Fibroblast of lung (primary cell): ENCODE measurements at regions not wholly inside any gene's neighbourhood (a gene's known extent, or its start where the extent isn't known, plus 50 kb on each side); places are given as distances from the start of the nearest gene placed in this dataset.

Experiments
- CTCF ChIP-seq, 2 donors: IDR thresholded peaks in 1 of 2; conservative IDR thresholded peaks in 1 of 2; 1 replicate in 1 of 2; 2 replicates in 1 of 2; pipeline ENCODE4 v1.5.1; 2011 to 2012; ENCODE audit warnings: low read length in 2 of 2, control low read depth in 1 of 2, inconsistent platforms in 1 of 2, low read depth in 1 of 2, mild to moderate bottlenecking in 1 of 2
- EZH2 ChIP-seq: IDR thresholded peaks from 2 replicates; pipeline ENCODE4 v1.5.1; 2012; ENCODE audit warnings: low read length, control low read depth, mild to moderate bottlenecking; ENCODE audit errors: missing control alignments

- TF ChIP-seq CTCF (conservative IDR thresholded peaks at IDR 0.05 in 1 of 2, IDR thresholded peaks at IDR 0.05 in 1 of 2; ENCODE audit: low read depth in 1 of 2, low read length in 2 of 2) (no peak), EZH2 (no peak)
Observed at GRCh38 chr2:220701115-220701514, 871.0 kb downstream of the EPHA4 start.
